M059J (cell line): ENCODE measurements at regions not wholly inside any gene's neighbourhood (a gene's known extent, or its start where the extent isn't known, plus 50 kb on each side); places are given as distances from the start of the nearest gene placed in this dataset.
"Not testable (repeated sequence)": the region's sequence is repeated elsewhere in the genome, so short reads cannot be mapped to it uniquely, and the experiment has no call there.

Source experiments
- DNase-seq: peaks from one replicate; pipeline ENCODE4 v3.0.0-alpha.2; 2012; ENCODE audit warnings: low read depth

DNA sequence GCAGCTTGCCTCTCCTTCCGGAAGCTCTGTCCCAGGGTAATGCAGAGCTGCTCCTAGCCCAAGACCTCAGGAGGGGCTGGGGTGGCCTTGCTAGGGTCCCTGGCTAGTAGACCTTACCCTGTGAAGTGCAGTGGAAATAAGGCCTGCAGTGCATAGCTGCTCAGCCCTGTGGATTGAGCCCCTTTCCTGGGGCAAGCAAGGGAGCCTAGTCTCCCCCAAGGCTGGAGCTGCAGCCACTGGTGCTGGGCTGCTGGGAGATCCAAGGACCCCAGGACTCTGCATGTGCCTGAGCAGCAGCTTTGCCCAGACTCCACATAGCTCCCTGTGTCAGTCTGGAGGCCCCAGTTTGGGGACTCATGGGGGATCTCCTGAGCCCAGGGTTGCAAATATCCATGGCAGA is 57.9 kb downstream of the FANCF start:
- no peak for DNase-seq

DNA sequence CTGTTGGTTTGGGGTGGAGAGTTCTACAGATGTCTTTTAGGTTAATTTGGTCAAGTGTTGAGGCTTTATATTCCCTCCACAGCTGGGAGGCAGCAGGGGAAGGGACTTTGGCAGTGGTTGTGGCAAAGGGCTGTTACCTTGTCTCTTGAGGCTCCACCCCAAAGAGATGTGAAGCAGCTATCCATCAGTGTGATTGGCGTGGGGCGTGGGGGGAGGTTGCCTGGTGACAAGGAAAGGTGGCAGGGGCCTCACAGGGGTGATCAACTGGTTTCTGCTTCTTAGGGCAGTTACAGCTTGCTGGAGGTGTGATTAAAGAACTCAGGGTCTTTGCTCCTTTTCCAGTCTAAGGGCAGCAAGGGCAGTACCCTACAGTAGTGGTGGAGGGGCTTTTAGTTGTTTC is 59.3 kb downstream of the FANCF start:
- no peak for DNase-seq

DNA sequence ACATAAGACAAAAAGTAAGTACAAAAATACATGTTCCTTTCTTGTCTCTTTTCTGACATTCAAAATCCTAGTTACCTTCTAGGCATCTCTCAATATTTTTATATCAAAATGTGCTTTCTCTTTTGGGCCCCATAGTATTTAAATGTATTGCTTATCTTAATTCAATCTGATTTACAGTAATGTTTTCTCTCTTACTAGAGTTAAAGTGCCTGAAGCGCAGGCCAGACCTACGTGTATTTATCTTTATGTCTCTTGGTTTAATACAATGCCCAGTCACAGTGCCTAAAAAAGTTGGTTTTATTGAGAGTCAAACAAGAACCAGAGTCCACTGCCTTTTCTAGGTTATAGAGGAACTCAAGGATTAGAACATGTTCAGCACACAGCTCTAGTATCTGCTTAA is 64.3 kb downstream of the FANCF start:
- DNase-seq, result no peak

DNA sequence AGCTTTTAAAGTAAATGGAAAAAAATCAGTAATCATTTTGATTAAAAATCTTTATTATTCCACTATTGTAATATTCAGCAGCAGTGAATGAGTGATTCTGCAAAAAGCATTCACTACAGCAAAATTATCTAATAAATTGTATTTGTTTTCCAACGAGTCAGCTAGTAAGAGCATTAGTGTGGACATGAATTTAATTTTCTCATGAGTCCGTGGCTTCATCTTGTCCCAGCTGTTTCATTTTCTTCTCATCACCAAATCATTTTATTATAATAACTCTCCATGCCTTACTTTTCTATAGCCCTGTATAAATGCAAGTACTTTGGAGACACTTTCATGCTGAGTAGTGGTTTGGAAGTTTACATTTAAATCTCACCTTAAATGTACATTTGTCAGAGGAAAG is 66.2 kb downstream of the FANCF start:
- no peak for DNase-seq

DNA sequence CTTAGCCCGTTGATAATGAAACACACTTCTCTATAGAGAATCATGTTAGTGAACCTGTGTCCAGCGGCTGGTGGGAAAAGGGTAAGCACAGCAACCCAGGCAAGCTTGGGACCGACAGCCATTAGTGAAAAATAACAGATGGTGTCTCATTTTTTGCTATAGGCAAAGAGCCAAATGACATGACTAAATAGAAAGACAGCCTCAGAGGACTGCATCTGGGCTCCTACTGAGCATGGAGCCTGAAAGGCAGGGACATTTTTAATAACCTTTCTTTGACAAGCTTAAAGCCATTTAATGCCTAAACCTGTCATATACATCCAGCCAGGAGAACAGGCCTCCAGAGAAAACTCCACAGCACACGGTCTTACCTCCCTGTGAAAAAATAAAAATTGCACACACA is 67.0 kb downstream of the FANCF start:
- peak; percentile 57 for DNase-seq

DNA sequence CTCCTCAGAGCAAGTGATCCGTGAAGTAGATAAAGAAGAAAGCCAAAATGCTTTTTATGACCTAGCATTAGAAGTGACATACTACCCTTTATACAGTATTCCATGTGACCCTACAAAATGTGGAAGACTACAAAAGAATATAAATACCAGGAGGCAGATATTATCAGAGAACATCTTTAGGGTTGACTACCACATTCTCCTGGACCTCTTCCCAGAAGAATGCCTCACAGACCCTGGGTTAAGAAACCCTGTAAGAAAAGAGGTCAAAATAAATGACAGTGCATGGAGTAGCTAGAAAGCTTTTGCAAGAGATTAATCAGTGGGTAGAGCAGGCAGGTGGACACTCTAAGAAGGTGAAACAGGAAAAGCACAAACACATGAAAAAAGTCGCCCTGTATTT is 69.2 kb downstream of the FANCF start:
- DNase-seq, result peak; percentile 81

DNA sequence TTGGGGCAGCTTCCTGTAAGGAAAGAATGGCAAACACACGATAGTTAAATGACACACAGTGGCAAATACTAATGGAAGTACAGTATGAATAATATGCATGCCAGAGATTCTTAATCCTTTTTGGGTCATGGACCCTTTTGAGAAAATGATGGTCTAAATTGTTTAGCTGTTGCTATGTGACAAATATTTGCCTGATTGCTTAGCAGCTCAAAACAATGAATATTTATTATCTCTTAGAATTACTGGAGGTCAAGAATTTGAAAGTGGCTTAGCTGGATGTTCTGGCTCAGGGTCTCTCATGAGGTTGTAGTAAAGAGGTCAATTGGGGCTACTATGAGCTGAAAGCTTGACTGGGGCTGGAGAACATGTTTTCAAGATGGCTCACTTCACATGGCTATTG is 69.7 kb downstream of the FANCF start:
- DNase-seq, result peak; percentile 81

DNA sequence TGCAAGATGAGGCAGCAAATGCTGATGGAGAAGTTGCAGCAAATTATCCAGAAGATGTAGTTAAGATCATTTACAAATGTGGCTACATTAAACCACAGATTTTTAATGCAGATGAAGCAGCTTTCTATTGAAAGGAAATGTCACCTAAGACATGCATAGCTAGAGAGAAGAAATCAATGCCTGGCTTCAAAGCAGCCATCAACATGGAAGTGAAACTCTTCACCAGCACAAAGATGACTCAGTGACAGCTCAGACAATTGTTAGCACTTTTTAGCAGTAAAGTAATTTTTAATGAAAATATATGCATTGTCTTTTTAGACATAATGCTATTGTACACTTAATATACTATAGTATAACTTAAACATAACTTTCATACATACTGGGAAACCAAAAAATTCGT is 71.4 kb downstream of the FANCF start:
- peak; percentile 1 for DNase-seq

DNA sequence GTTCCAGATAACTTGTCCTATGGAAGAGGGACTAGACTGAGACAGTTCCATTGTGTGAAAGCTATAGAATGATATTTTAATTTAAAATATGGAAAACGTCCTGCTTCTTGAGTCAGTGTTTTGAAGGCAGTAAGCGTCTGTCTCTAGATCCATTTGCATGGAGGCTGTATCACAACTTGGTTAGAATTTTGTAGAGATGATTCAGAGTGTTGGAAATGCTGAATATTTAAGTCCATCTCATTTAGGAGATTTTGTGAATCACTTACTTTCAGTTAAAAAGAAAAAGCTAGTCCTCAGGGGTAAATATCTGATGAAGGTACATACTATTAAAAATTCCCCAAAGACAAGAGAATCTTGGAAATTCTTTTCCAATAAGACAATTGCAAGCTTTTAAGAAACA is 72.7 kb downstream of the FANCF start:
- DNase-seq, result no peak

DNA sequence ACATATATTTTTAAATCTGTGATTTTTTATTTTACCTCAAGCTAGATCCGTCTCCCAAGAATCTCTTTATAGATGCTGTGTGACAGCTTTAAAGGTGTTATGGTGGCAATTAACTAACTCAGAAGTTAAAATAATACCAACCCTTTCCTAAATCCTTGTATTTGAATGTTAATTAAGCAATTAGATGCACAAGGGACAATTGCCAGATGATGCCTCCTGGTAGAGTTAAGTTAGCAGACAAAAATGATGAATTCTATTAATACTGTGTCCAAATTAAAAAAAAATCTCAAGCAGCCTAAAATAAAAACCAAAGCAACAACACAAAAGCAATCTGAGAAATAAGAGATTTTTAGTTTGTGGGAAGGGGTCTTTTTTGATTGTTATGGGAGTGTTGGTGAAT is 78.9 kb downstream of the FANCF start:
- no peak for DNase-seq

DNA sequence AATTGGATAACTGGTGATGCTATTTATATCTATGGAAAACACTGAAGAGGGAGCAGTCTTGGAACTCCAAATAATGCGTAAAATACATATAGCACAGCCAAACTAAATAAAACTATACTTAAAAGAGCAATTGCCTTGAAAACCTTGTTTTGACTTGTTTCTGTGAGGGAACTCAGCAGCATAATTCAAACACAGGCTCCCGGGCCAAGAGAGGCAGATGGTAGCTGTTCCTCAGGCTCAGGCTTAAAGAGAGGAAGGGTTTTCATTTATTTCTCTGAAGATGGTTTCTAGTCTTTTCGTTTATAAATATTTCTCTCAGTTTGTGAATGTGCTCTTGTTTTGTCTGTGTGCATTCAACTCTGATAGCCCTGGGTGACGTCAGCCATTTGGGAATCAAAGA is 82.4 kb downstream of the FANCF start:
- no peak for DNase-seq

DNA sequence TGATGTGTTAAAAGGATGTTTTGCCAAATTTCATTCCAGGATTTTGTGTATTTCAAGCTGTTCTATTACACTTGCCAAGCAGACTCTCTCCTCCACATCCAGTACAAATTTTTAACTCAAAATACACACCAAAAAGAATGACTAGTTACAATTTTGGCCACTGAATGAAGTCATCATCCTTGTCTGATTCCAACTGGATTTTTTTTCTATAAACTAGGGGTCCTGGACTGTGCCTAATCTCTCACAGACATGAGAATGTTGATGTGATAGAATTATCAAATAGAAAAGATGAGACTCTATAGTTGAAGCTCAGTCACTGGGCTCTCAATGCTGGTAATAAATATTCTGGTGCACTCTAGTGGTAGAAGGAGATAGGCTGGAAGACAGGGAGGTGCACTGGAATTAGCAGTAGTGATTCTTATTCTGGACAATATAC is 85.8 kb downstream of the FANCF start:
- peak; percentile 44 for DNase-seq

DNA sequence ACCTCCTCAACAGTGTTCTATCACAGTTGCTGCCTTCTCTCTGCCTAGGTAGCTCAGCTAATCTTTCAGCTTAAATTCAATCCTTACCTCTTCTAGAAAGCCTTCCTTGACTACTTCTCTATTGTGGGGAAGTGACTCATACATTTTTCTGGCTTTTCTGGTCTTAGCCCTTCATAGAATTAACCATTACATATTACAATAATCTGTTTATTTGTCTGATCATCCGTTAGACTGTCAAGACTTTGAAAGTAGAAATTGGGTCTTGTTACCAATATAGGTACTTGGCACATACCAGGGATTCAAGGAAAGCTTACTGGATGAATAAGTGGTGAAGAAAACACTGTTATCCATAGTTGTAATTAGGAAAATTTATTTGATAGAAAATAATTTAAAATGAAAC is 89.6 kb downstream of the FANCF start:
- peak; percentile 26 for DNase-seq

DNA sequence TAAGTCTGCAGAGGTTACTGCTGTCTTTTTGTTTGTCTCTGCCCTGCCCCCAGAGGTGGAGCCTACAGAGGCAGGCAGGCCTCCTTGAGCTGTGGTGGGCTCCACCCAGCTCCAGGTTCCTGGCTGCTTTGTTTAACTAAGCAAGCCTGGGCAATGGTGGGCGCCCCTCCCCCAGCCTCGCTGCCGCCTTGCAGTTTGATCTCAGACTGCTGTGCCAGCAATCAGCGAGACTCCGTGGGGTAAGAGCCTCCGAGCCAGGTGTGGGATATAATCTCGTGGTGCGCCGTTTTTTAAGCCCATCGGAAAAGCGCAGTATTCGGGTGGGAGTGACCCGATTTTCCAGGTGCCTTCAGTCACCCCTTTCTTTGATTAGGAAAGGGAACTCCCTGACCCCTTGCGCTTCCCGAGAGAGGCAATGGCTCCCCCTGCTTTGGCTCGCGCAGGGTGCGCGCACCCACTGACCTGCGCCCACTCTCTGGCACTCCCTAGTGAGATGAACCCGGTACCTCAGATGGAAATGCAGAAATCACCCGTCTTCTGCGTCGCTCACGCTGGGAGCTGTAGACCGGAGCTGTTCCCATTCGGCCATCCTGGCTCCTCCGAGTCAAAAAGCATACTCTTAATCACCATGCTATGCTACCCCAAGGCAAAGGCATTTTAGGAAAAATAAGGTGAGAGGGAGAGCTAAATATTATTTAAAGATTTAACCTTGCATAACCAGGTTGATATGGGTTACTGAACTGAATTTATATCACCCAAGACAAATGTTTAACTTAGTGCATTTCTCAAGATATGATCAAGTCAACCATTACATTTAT is 96.8 kb downstream of the FANCF start:
- not testable (repeated sequence) for DNase-seq

DNA sequence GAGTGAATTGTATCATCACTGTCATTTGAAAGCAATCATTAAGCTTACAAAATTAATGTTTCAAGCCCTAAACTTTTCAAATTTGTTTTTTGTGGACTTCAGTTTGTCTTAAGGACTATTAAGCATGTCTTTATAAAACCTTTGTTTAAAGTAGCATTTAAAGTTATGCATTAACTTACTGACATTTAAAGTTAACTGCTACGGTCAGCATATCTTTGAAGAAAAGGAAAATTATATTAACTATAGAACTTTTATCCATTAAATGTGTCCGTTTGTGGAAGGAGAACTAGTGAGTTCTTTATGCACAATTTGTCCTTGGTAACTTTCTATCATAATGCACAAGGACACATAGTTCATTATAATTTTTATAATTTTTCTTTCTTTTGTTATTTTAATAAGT is 103.4 kb downstream of the FANCF start:
- no peak for DNase-seq

DNA sequence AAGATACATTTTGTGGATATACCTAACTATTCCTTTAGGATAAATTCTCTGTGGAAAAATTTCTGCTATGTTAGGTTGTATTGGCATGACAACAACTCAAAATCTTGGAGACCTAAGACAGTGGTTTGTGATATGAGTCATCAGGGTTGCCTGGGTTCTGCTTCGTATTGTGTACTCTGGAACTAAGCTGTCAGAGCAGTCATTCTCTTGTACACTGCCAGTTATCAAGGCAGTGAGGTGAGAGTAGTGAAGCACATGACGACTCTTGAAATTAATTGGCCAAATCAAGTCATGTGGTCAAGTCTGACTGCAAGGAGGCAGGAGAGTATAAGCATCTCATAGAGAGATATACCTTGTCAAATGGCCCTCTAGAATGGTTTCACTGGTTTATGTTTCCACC is 104.4 kb downstream of the FANCF start:
- peak; percentile 93 for DNase-seq

DNA sequence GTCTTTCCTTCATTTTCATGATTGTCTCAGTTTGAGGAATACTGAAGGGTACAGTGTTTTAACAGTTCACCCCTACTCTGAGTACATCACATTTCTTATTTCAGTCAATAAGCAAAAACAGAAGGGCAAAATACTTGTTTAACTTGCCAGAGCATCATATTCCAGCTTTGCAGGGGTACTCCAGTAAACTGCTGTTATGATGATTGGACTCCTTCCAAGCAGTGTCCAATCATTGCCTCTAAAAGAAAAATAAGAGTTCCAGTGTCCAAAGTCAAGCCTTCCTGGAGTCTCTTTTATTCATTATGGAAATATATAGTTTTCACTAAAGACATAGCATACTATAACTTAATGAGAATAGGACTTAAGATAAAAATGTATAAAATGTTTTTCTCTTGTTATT is 105.1 kb downstream of the FANCF start:
- DNase-seq, result peak; percentile 26

DNA sequence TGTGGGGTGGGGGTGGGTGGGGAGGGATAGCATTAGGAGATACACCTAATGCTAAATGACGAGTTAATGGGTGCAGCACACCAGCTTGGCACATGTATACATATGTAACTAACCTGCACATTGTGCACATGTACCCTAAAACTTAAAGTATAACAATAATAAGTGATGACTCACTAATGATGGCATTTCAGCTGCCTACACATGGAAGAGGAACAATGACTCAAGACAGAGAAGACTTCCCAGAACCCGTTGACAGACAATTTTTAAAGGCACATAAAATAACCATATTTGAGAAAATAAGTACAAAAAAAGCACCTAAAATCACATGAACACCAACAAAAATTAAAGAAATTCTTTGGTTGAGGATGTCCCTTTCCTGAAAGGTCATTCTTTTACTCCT is 107.3 kb downstream of the FANCF start:
- DNase-seq, result peak; percentile 34

DNA sequence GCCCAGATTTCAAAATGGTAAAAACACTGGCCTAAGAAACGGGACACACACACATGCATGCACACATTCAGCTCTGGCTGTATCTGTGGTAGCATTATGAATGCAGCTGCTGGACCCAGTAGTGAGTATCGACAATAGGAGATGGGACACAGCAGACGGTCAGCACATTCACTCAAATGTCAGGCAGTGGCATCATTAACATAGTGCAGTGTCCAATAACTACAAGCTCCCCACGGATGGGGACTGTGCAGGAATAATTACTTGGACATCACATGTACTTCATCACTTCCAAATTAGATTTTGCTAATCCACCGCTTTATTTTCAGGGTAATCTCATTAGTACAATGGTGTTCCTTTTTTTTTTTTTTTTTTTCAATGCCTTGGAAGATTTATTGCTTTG is 109.5 kb downstream of the FANCF start:
- no peak for DNase-seq

DNA sequence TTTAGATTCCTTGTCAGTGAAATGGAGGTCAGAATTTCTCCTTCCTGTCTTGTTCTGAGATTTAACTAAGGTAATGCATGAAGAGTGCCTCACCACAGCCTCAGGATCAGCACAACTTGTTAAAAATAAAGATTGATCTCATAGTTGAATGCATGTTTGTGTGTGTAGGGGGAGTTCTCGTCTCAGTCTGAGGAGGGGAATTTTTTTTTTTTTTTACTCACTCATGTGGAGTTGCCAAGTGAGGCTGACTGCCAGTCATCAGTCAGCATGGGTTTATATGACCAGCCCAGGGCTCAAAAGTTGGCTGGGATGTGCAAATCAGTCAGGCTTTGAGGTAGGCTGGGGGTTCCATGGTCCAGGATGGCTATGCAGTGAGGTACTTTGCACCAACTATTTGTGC is 113.2 kb downstream of the FANCF start:
- DNase-seq, result peak; percentile 42

DNA sequence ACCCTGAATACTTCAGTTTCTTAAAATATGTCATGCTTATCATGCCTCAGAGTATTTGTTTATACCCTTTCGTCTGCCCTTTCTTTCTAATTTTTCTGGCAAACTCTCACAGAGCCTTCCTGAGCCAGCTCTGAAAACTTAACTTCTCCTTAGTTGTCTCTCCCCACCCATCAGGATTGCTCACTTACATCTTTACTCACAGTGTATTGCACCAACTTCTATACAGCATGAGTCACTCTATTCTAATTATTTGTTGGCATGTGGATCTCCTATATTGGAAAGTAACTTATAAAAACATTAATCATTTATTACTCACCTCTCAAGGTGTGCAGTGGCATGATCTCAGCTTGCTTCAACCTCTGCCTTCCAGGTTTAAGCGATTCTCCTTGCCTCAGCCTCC is 114.9 kb downstream of the FANCF start:
- DNase-seq, result peak; percentile 67

DNA sequence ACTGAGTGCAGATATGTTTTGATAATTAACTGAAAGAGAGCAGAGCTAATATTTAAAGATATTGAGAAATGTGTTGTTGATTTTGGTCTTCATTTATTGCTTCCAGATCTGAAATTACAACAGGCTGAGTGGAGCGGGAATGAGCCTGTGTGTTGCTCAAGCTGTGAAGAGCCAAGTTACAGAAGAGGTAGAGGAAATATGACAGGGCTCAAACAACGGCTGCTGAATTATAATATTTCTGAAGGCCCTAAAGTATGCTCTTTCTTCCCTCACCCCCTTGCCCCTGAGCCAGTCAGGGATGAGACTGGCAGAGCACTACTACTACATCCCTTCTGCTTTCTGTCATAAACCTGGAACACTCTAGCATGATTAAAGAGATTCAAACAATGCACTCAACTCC is 115.6 kb downstream of the FANCF start:
- DNase-seq, result no peak

DNA sequence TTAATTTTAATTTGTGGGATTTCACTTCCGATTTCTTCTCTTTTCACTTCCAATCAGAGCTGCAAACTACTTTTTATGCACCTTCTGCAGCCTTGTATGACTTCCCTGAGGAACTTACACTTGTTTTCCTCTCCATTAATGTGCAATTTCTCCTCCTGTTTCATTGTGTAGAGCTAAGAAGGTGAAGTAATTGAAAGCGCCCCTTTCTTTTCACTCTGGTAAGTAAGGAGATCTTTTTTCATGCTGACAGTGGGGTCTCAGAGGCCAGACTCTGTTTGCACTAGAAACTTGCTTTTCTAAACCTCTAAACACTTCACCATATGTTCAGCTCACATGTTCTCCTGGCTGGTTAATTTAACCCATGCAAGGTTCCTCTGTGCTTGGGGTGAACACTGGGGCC is 117.0 kb downstream of the FANCF start:
- DNase-seq, result no peak

DNA sequence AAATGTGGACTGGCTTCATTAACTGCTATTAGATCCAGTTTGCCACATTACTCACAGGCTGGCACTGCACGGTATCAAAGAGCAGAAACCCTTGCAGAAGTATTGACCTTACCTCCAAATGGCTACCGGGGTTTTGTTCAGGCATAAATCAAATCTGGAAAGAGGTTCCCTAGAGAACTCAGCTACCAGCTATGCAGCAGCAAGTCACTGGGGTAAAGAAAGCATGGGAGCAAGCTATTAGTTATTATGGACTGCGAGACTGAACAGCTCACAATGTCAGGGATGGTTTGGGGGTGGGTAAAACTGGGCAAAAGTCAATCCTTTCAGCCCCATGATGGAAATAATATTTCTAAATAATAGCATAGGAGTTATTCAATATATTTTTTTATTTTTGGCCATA is 128.1 kb downstream of the FANCF start:
- DNase-seq, result no peak
